MCF 10A (cell line): ENCODE measurements at regions not wholly inside any gene's neighbourhood (a gene's known extent, or its start where the extent isn't known, plus 50 kb on each side); places are given as distances from the start of the nearest gene placed in this dataset.
"Not testable (repeated sequence)": the region's sequence is repeated elsewhere in the genome, so short reads cannot be mapped to it uniquely, and the experiment has no call there.

ENCODE experiments used
- BruUV-seq: library from RNA; stranded (reverse); fragments of 400-500 nt; replicated peaks from 2 replicates; lab custom pipeline; 2021; lab: Mats Ljungman, UMichigan
- CTCF ChIA-PET: fragments of 300-600 bp; sonication (Branson Sonifier 250); formaldehyde crosslinking; extraction: SDS; loops from one replicate; lab custom pipeline; 2021; ENCODE audit warnings: antibody characterized with exemption, inconsistent platforms; lab: Yijun Ruan, JAX
- POLR2A ChIA-PET: fragments of 300-600, 350-650 bp; sonication (Branson Sonifier 250); formaldehyde crosslinking; extraction: SDS; loops from one replicate; lab custom pipeline; 2020; ENCODE audit warnings: antibody characterized with exemption, inconsistent platforms; lab: Yijun Ruan, JAX
- DNase-seq: peaks from one replicate; pipeline ENCODE4 v3.0.0-alpha.2; 2018; ENCODE audit not compliant: unreplicated experiment
- H3K27ac Mint-ChIP-seq: one replicate; pipeline ENCODE4 v1.8.0; 2022; ENCODE audit warnings: mild to moderate bottlenecking, low read depth, mixed read lengths; ENCODE audit not compliant: unreplicated experiment
- H3K27me3 Mint-ChIP-seq: one replicate; pipeline ENCODE4 v1.8.0; 2022; ENCODE audit warnings: mixed read lengths; ENCODE audit not compliant: insufficient read depth, unreplicated experiment
- H3K36me3 Mint-ChIP-seq: one replicate; pipeline ENCODE4 v1.8.0; 2022; ENCODE audit warnings: mild to moderate bottlenecking, moderate library complexity, mixed read lengths; ENCODE audit not compliant: insufficient read depth, unreplicated experiment
- H3K4me1 Mint-ChIP-seq: one replicate; pipeline ENCODE4 v1.8.0; 2022; ENCODE audit warnings: mixed read lengths; ENCODE audit not compliant: insufficient read depth, unreplicated experiment
- H3K4me3 Mint-ChIP-seq: one replicate; pipeline ENCODE4 v1.8.0; 2022; ENCODE audit warnings: mild to moderate bottlenecking, moderate library complexity, mixed read lengths; ENCODE audit not compliant: unreplicated experiment
- H3K9me3 Mint-ChIP-seq: one replicate; pipeline ENCODE4 v1.8.0; 2022; ENCODE audit warnings: mixed read lengths; ENCODE audit not compliant: unreplicated experiment
- CTCF ChIP-seq: fragments of 200-600 bp; IDR thresholded peaks from one replicate; pipeline ENCODE4 v1.8.0; 2022; ENCODE audit warnings: antibody characterized with exemption, mild to moderate bottlenecking; ENCODE audit not compliant: unreplicated experiment
- intact Hi-C: fragments of 100-400 bp; cut with micrococcal nuclease; formaldehyde crosslinking; loops from 2 replicates; pipeline ENCODE4 v1.14.1; 2022

GRCh38 chrX:141520750-141521149, 63.8 kb downstream of the SPANXA1 start:
- intact Hi-C loops, H3K4me1 Mint-ChIP-seq: not testable (repeated sequence)

GRCh38 chrX:141475788-141476187, 108.8 kb downstream of the SPANXA1 start:
- H3K4me1 Mint-ChIP-seq, BruUV-seq, POLR2A ChIA-PET, intact Hi-C loops, H3K9me3 Mint-ChIP-seq, H3K4me3 Mint-ChIP-seq, H3K36me3 Mint-ChIP-seq, CTCF ChIA-PET, DNase-seq, H3K27me3 Mint-ChIP-seq, H3K27ac Mint-ChIP-seq: not testable (repeated sequence)

More at GRCh38 chrX:141520750-141521149, 63.8 kb downstream of the SPANXA1 start:
- H3K9me3 Mint-ChIP-seq, H3K36me3 Mint-ChIP-seq, H3K27ac Mint-ChIP-seq, POLR2A ChIA-PET, DNase-seq, CTCF ChIA-PET, H3K27me3 Mint-ChIP-seq, BruUV-seq, H3K4me3 Mint-ChIP-seq: not testable (repeated sequence)

- Mint-ChIP-seq H3K27me3 (no peaks in the 10 kb centered on the region), H3K4me1 (peaks cover 13% of the 10 kb centered on the region), H3K27ac (no peak overlapping the region), H3K4me3 (no peak overlapping the region), H3K36me3 (no peaks in the 10 kb centered on the region), H3K9me3 (no peaks in the 10 kb centered on the region)
- no TSS peak for BruUV-seq
- intact Hi-C loops: no loop called here
- no peak for DNase-seq
- ChIA-PET POLR2A (no interaction called here), CTCF (no interaction called here)
- TF ChIP-seq CTCF: no peak
These were observed 115.1 kb downstream of the SPANXA1 start for GRCh38 chrX:141469469-141469868.

- peaks cover 13% of the 10 kb centered on the region for H3K4me1 Mint-ChIP-seq
- BruUV-seq: no TSS peak
- POLR2A ChIA-PET: interaction anchor here (0.7 kb wide), 1 partner anchor 29 kb away, joined by 3 read pairs; no protein-coding TSS in a partner anchor
These were observed 115.6 kb downstream of the SPANXA1 start for GRCh38 chrX:141468940-141469339.

GRCh38 chrX:141467442-141467841, 117.1 kb downstream of the SPANXA1 start:
- no TSS peak for BruUV-seq
- Mint-ChIP-seq H3K36me3 (no peaks in the 10 kb centered on the region), H3K4me1 (peaks cover 13% of the 10 kb centered on the region), H3K9me3 (no peaks in the 10 kb centered on the region), H3K27ac (no peak overlapping the region), H3K27me3 (no peaks in the 10 kb centered on the region), H3K4me3 (no peak overlapping the region)
- intact Hi-C loops: no loop called here
- POLR2A ChIA-PET: interaction anchor here (1.1 kb wide), 1 partner anchor 25 kb away, joined by 3 read pairs; no protein-coding TSS in a partner anchor
- CTCF ChIA-PET: interaction anchor here (0.6 to 1.1 kb wide), 4 partner anchors 9 to 114 kb away, joined by 3 to 4 read pairs (median 3); no protein-coding TSS in a partner anchor
- peak; percentile 9 for DNase-seq
- TF ChIP-seq CTCF: no peak

More at GRCh38 chrX:141468940-141469339, 115.6 kb downstream of the SPANXA1 start:
- CTCF ChIA-PET: interaction anchor here (0.7 kb wide), 1 partner anchor 650 kb away, joined by 5 read pairs; no protein-coding TSS in a partner anchor
- no peaks in the 10 kb centered on the region for H3K27me3 Mint-ChIP-seq
- H3K9me3 Mint-ChIP-seq: no peaks in the 10 kb centered on the region
- H3K36me3 Mint-ChIP-seq: no peaks in the 10 kb centered on the region
- no peak for TF ChIP-seq CTCF
- intact Hi-C loops: no loop called here
- no peak overlapping the region for H3K27ac Mint-ChIP-seq
- H3K4me3 Mint-ChIP-seq: no peak overlapping the region
- DNase-seq: peak; percentile 39
